GM12878 (cell line): ENCODE measurements at regions not wholly inside any gene's neighbourhood (a gene's known extent, or its start where the extent isn't known, plus 50 kb on each side); places are given as distances from the start of the nearest gene placed in this dataset.

Experiments
- ATAC-seq: fragments of 200-7000 bp; cut with Tn5 transposase; 3 replicates; pipeline ENCODE4 v1.9.1; 2020; ENCODE audit warnings: mild to moderate bottlenecking, moderate library complexity
- BruUV-seq: library from RNA; stranded (reverse); fragments of 400-500 nt; replicated peaks from 2 replicates; lab custom pipeline; 2021; lab: Mats Ljungman, UMichigan
- CTCF ChIA-PET: fragments of 300-600 bp; sonication (Branson Sonifier 250); formaldehyde crosslinking; extraction: SDS; loops from one replicate; lab custom pipeline; 2021; ENCODE audit warnings: inconsistent platforms; lab: Yijun Ruan, JAX
- POLR2A ChIA-PET: fragments of 350-600 bp; formaldehyde crosslinking; extraction: SDS; loops from one replicate; lab custom pipeline; 2021; ENCODE audit warnings: inconsistent platforms; lab: Charles Lee
- RAD21 ChIA-PET: fragments of 300-600 bp; sonication (Branson Sonifier 250); formaldehyde crosslinking; loops from one replicate; lab custom pipeline; 2023; ENCODE audit warnings: antibody characterized with exemption; ENCODE audit not compliant: unreplicated experiment; lab: Charles Lee
- SMC1A ChIA-PET: fragments of 300-600 bp; sonication (Branson Sonifier 250); formaldehyde crosslinking; loops from one replicate; lab custom pipeline; 2023; ENCODE audit not compliant: unreplicated experiment, uncharacterized antibody; lab: Charles Lee
- DNase-seq: peaks from one replicate; pipeline ENCODE4 v3.0.0-alpha.2; 2011; ENCODE audit warnings: low read depth, low spot score
- FAIRE-seq: peaks from 3 replicates; lab custom pipeline; 2011; peaks lifted over from hg19 to GRCh38; lab: Jason Lieb, UNC
- H2AFZ ChIP-seq: 2 replicates; pipeline ENCODE4 v1.6.0; 2011; ENCODE audit warnings: low read depth, low read length, control low read depth; ENCODE audit not compliant: control insufficient read depth
- H3K27ac ChIP-seq: 2 replicates; pipeline ENCODE4 v1.5.1; 2011; ENCODE audit warnings: control low read depth; ENCODE audit not compliant: control insufficient read depth, insufficient read depth
- H3K27me3 ChIP-seq, 2 experiments: replicated peaks in 1 of 2; 2 replicates each; pipeline versions ENCODE4 v1.6.0 to v1.6.1; 2011; ENCODE audit warnings: low read length in 1 of 2; ENCODE audit not compliant: control insufficient read depth in 2 of 2, insufficient read depth in 2 of 2
- H3K36me3 ChIP-seq, 2 experiments: 2 replicates each; pipeline ENCODE4 v1.5.1; 2011; ENCODE audit warnings: low read length in 1 of 2; ENCODE audit not compliant: control insufficient read depth in 2 of 2, insufficient read depth in 2 of 2
- H3K4me1 ChIP-seq: 2 replicates; pipeline ENCODE4 v1.6.1; 2011; ENCODE audit warnings: mild to moderate bottlenecking, low read length, moderate library complexity, mixed read lengths; ENCODE audit not compliant: control insufficient read depth, insufficient read depth
- H3K4me2 ChIP-seq: 2 replicates; pipeline ENCODE4 v1.6.0; 2011; ENCODE audit warnings: control low read depth; ENCODE audit not compliant: control insufficient read depth, insufficient read depth
- H3K4me3 ChIP-seq: fragments of 200-600 bp; sonication (generic); 2 replicates; pipeline ENCODE4 v1.5.1; 2016
- H3K79me2 ChIP-seq: 2 replicates; pipeline ENCODE4 v1.6.0; 2011; ENCODE audit warnings: low read length; ENCODE audit not compliant: control insufficient read depth, insufficient read depth
- H3K9ac ChIP-seq: 2 replicates; pipeline ENCODE4 v1.8.0; 2011; ENCODE audit warnings: low read length, control low read depth, mixed read lengths; ENCODE audit not compliant: control insufficient read depth, insufficient read depth
- H3K9me3 ChIP-seq: replicated peaks from 3 replicates; pipeline ENCODE4 v1.5.1; 2011; ENCODE audit warnings: mild to moderate bottlenecking, low read length; ENCODE audit not compliant: control insufficient read depth, insufficient read depth
- H4K20me1 ChIP-seq: 2 replicates; pipeline ENCODE4 v1.6.0; 2011; ENCODE audit not compliant: control insufficient read depth, insufficient read depth
- GATAD2B ChIP-seq: fragments of 450-650 bp; conservative IDR thresholded peaks from 2 replicates; pipeline ENCODE4 v1.6.1; 2017; ENCODE audit warnings: low read depth, mild to moderate bottlenecking, moderate library complexity
- PAX5 ChIP-seq: IDR thresholded peaks from 2 replicates; pipeline ENCODE4 v1.6.1; 2011; ENCODE audit warnings: low read depth, low read length, borderline replicate concordance
- RFX5 ChIP-seq: IDR thresholded peaks from 2 replicates; pipeline ENCODE4 v1.6.1; 2011; ENCODE audit warnings: low read depth, low read length, improper control_type of control experiment
- SMARCA5 ChIP-seq: fragments of 450-650 bp; IDR thresholded peaks from 2 replicates; pipeline ENCODE4 v1.6.1; 2017; ENCODE audit warnings: mild to moderate bottlenecking
- SRF ChIP-seq, 2 experiments: IDR thresholded peaks; 2 replicates each; pipeline ENCODE4 v1.6.1; 2011; ENCODE audit warnings: low read depth in 2 of 2, low read length in 2 of 2, mild to moderate bottlenecking in 1 of 2, moderate library complexity in 1 of 2
- YBX1 ChIP-seq: fragments of 450-650 bp; IDR thresholded peaks from 2 replicates; pipeline ENCODE4 v1.6.1; 2016; ENCODE audit warnings: antibody characterized with exemption
- ZNF24 ChIP-seq: fragments of 450-650 bp; IDR thresholded peaks from 2 replicates; pipeline ENCODE4 v1.6.1; 2017; ENCODE audit warnings: antibody characterized with exemption, mild to moderate bottlenecking
- ZSCAN29 ChIP-seq: fragments of 450-650 bp; IDR thresholded peaks from 2 replicates; pipeline ENCODE4 v1.6.1; 2017; ENCODE audit warnings: mild to moderate bottlenecking, moderate library complexity
- ZZZ3 ChIP-seq: IDR thresholded peaks from 2 replicates; pipeline ENCODE4 v1.6.1; 2011; ENCODE audit warnings: low read depth; ENCODE audit not compliant: control insufficient read depth, insufficient read length
- WGBS: methylation state at CpG from one replicate; pipeline ENCODE4 v1.1.6; 2016; ENCODE audit warnings: low lambda C conversion rate; ENCODE audit not compliant: insufficient replicate concordance, insufficient coverage; ENCODE audit errors: missing lambda C conversion rate; 5-methylcytosine and 5-hydroxymethylcytosine counted together
- in situ Hi-C: fragments of 300-500 bp; cut with MboI; formaldehyde crosslinking; loops from 9 replicates; pipeline ENCODE4 v1.14.3; 2018; ENCODE audit warnings: mixed read lengths
- intact Hi-C: fragments of 100-400 bp; cut with micrococcal nuclease; formaldehyde crosslinking; loops from one replicate; pipeline ENCODE4 v1.14.2; 2022; ENCODE audit not compliant: unreplicated experiment
- TF ChIP-seq, protein P1 (sequence below): IDR thresholded peaks from 2 replicates; pipeline ENCODE4 v1.6.1; 2012; ENCODE audit warnings: mild to moderate bottlenecking, low read depth, low read length
- TF ChIP-seq, protein P2 (sequence below): fragments of 450-650 bp; formaldehyde crosslinking; IDR thresholded peaks from 2 replicates; pipeline ENCODE4 v1.4.0; 2020; ENCODE audit warnings: mild to moderate bottlenecking, moderate library complexity
- TF ChIP-seq, protein P3 (sequence below): fragments of 450-650 bp; conservative IDR thresholded peaks from 2 replicates; pipeline ENCODE4 v1.6.1; 2017; ENCODE audit warnings: mild to moderate bottlenecking, moderate library complexity
- TF ChIP-seq, protein P4 (sequence below): IDR thresholded peaks from 2 replicates; pipeline ENCODE4 v1.6.1; 2011; ENCODE audit warnings: mild to moderate bottlenecking, low read depth, low read length, moderate library complexity; ENCODE audit not compliant: insufficient replicate concordance

DNA sequence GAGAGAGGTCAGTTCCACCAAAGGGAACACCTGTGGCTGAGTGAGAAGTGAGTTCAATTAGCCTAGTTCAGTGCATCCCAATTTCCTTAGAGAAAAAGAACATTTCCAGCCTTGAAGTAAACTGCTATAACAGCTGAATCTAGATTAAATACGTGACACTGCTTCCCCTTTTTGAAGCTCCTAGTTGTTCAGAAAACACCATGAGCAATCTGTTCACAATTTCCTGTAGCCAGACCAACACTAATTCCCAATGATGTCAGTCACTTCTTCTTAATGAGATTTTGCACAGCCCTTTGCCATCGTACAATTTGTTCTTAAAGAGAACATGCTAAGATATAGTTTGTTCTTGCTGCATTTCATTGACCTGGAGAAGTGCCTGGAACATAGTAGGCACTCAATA is 144.6 kb upstream of the EDNRA start (continued):
- TF ChIP-seq, protein P1, sequence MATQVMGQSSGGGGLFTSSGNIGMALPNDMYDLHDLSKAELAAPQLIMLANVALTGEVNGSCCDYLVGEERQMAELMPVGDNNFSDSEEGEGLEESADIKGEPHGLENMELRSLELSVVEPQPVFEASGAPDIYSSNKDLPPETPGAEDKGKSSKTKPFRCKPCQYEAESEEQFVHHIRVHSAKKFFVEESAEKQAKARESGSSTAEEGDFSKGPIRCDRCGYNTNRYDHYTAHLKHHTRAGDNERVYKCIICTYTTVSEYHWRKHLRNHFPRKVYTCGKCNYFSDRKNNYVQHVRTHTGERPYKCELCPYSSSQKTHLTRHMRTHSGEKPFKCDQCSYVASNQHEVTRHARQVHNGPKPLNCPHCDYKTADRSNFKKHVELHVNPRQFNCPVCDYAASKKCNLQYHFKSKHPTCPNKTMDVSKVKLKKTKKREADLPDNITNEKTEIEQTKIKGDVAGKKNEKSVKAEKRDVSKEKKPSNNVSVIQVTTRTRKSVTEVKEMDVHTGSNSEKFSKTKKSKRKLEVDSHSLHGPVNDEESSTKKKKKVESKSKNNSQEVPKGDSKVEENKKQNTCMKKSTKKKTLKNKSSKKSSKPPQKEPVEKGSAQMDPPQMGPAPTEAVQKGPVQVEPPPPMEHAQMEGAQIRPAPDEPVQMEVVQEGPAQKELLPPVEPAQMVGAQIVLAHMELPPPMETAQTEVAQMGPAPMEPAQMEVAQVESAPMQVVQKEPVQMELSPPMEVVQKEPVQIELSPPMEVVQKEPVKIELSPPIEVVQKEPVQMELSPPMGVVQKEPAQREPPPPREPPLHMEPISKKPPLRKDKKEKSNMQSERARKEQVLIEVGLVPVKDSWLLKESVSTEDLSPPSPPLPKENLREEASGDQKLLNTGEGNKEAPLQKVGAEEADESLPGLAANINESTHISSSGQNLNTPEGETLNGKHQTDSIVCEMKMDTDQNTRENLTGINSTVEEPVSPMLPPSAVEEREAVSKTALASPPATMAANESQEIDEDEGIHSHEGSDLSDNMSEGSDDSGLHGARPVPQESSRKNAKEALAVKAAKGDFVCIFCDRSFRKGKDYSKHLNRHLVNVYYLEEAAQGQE, result no peak
- no peak for TF ChIP-seq SRF (IDR thresholded peaks at IDR 0.05; ENCODE audit: low read depth in 2 of 2, low read length in 2 of 2)
- no peak for TF ChIP-seq GATAD2B
- TF ChIP-seq, all 136 proteins: peak for 0

DNA sequence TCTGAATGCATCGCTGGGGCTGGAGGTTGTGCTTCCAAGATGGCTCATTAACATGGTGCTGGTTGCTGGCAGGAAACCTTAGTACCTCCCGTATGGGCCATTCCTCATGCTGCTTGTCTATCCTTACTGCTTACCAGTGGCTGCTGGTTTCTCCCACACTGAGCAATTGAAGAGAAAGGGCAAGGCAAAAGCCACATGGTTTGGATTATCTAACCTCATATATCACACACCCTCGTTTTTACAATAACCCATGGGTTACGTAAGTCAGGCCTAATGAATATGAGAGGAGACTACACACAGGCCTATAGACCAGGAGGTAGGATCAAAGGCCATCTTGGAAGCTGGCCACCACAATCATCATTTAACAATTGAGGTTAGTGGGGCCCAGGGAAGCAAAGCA is 141.8 kb upstream of the EDNRA start:
- ChIA-PET RAD21 (no interaction called here), SMC1A (no interaction called here), CTCF (no interaction called here), POLR2A (no interaction called here)
- in situ Hi-C loops, result no loop called here
- H3K27me3 ChIP-seq, result no peaks in the 10 kb centered on the region
- 21% methylated on average over 4 of the region's 4 CpGs for WGBS
- H2AFZ ChIP-seq, result no peak overlapping the region
- FAIRE-seq (no peak), ATAC-seq (no peak), DNase-seq (no peak)
- BruUV-seq, result no TSS peak
- H3K4me1 ChIP-seq, result no peaks in the 10 kb centered on the region; the same call in 1 of the 2 replicates
- H3K36me3 ChIP-seq, result no peaks in the 10 kb centered on the region
- H3K79me2 ChIP-seq, result no peaks in the 10 kb centered on the region
- no peaks in the 10 kb centered on the region for H3K9me3 ChIP-seq
- intact Hi-C loops, result no loop called here
- no peak overlapping the region for H3K4me3 ChIP-seq
- H4K20me1 ChIP-seq, result no peaks in the 10 kb centered on the region
- H3K27ac ChIP-seq, result no peak overlapping the region
- no peak overlapping the region for H3K9ac ChIP-seq
- no peak overlapping the region for H3K4me2 ChIP-seq
- TF ChIP-seq RFX5 (no peak), ZSCAN29 (no peak), YBX1 (no peak), ZZZ3 (no peak), ZNF24 (no peak), PAX5 (no peak), SMARCA5 (no peak)
- TF ChIP-seq, protein P2, sequence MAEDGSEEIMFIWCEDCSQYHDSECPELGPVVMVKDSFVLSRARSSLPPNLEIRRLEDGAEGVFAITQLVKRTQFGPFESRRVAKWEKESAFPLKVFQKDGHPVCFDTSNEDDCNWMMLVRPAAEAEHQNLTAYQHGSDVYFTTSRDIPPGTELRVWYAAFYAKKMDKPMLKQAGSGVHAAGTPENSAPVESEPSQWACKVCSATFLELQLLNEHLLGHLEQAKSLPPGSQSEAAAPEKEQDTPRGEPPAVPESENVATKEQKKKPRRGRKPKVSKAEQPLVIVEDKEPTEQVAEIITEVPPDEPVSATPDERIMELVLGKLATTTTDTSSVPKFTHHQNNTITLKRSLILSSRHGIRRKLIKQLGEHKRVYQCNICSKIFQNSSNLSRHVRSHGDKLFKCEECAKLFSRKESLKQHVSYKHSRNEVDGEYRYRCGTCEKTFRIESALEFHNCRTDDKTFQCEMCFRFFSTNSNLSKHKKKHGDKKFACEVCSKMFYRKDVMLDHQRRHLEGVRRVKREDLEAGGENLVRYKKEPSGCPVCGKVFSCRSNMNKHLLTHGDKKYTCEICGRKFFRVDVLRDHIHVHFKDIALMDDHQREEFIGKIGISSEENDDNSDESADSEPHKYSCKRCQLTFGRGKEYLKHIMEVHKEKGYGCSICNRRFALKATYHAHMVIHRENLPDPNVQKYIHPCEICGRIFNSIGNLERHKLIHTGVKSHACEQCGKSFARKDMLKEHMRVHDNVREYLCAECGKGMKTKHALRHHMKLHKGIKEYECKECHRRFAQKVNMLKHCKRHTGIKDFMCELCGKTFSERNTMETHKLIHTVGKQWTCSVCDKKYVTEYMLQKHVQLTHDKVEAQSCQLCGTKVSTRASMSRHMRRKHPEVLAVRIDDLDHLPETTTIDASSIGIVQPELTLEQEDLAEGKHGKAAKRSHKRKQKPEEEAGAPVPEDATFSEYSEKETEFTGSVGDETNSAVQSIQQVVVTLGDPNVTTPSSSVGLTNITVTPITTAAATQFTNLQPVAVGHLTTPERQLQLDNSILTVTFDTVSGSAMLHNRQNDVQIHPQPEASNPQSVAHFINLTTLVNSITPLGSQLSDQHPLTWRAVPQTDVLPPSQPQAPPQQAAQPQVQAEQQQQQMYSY (CRISPR knock-in tag), result no peak
- TF ChIP-seq, protein P3, sequence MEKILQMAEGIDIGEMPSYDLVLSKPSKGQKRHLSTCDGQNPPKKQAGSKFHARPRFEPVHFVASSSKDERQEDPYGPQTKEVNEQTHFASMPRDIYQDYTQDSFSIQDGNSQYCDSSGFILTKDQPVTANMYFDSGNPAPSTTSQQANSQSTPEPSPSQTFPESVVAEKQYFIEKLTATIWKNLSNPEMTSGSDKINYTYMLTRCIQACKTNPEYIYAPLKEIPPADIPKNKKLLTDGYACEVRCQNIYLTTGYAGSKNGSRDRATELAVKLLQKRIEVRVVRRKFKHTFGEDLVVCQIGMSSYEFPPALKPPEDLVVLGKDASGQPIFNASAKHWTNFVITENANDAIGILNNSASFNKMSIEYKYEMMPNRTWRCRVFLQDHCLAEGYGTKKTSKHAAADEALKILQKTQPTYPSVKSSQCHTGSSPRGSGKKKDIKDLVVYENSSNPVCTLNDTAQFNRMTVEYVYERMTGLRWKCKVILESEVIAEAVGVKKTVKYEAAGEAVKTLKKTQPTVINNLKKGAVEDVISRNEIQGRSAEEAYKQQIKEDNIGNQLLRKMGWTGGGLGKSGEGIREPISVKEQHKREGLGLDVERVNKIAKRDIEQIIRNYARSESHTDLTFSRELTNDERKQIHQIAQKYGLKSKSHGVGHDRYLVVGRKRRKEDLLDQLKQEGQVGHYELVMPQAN, result no peak
- TF ChIP-seq, protein P4, sequence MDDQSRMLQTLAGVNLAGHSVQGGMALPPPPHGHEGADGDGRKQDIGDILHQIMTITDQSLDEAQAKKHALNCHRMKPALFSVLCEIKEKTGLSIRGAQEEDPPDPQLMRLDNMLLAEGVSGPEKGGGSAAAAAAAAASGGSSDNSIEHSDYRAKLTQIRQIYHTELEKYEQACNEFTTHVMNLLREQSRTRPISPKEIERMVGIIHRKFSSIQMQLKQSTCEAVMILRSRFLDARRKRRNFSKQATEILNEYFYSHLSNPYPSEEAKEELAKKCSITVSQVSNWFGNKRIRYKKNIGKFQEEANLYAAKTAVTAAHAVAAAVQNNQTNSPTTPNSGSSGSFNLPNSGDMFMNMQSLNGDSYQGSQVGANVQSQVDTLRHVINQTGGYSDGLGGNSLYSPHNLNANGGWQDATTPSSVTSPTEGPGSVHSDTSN, result no peak
